Psoas muscle (tissue), 7 donors: ENCODE measurements at regions not wholly inside any gene's neighbourhood (a gene's known extent, or its start where the extent isn't known, plus 50 kb on each side); places are given as distances from the start of the nearest gene placed in this dataset.
"Not testable (repeated sequence)": the region's sequence is repeated elsewhere in the genome, so short reads cannot be mapped to it uniquely, and the experiment has no call there.

Experiments used
- ATAC-seq, 4 donors: fragments of 200-7000 bp; cut with Tn5 transposase; one replicate each; pipeline ENCODE4 v1.9.1; 2020; ENCODE audit warnings: moderate library complexity in 3 of 4, mild to moderate bottlenecking in 2 of 4
- DNase-seq, 2 donors: peaks; one replicate each; pipeline ENCODE4 v3.0.0-alpha.2; 2020
- H3K27ac ChIP-seq: fragments of 200-600 bp; one replicate; pipeline ENCODE4 v1.8.0; 2022
- H3K27me3 ChIP-seq, 3 donors: fragments of 200-600 bp in 1 of 3; one replicate each; pipeline versions ENCODE4 v1.6.1 to v1.8.0; 2013 to 2022; ENCODE audit warnings: low read length in 2 of 3, mild to moderate bottlenecking in 2 of 3, moderate library complexity in 1 of 3; ENCODE audit not compliant: insufficient read depth in 3 of 3
- H3K36me3 ChIP-seq, 2 donors: fragments of 200-600 bp in 1 of 2; one replicate each; pipeline versions ENCODE4 v1.6.1 to v1.8.0; 2013 to 2022; ENCODE audit warnings: low read depth in 1 of 2, mild to moderate bottlenecking in 1 of 2, moderate library complexity in 1 of 2; ENCODE audit not compliant: insufficient read depth in 1 of 2
- H3K4me1 ChIP-seq: fragments of 200-600 bp; one replicate; pipeline ENCODE4 v1.8.0; 2022
- H3K4me3 ChIP-seq: fragments of 200-600 bp; one replicate; pipeline ENCODE4 v1.8.0; 2022; ENCODE audit warnings: mild to moderate bottlenecking
- H3K9me3 ChIP-seq: fragments of 200-600 bp; one replicate; pipeline ENCODE4 v1.8.0; 2022
- WGBS, 3 donors: extraction: QIAGEN DNeasy Blood & Tissue Kit; methylation state at CpG; one replicate each; pipeline versions ENCODE4 v1.1.6 to v1.1.7; 2013; 5-methylcytosine and 5-hydroxymethylcytosine counted together
- intact Hi-C, 2 donors: fragments of 100-400 bp; cut with DNase I; formaldehyde crosslinking; loops; one replicate each; pipeline versions ENCODE4 v1.11.0 to v1.14.2; 2022
- TF ChIP-seq, protein P1 (sequence below): fragments of 200-600 bp; IDR thresholded peaks from one replicate; pipeline ENCODE4 v1.8.0; 2022; ENCODE audit warnings: antibody characterized with exemption
- donor health status: healthy with polysubstance abuse.
- donor health status: DM: no; HTN: no; CAD: no; lungs with moderate emphysema.
- donor health status: Bipolar disorder and iron deficiency.
- donor health status: healthy.
- donor health status: DM: yes; HTN: yes; CAD: no.
- donor health status: DM: no; HTN: no; CAD: no.
- donor health status: DM: yes; HTN: yes; CAD: no.

DNA sequence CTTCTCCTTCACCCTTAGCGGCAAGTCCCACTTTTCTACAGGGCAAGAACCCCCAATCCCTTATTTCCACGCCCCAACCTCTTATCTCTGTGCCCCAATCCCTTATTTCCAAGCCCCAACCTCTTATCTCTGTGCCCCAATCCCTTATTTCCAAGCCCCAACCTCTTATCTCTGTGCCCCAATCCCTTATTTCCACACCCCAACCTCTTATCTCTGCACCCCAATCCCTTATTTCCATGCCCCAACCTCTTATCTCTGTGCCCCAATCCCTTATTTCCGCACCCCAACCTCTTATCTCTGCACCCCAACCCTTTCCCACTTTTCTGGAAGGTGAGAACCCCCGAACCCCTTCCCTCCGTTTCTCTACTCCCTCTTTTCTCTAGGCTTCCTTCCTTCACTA lies 116.1 kb upstream of the GJE1 start:
- H3K27ac ChIP-seq, H3K4me1 ChIP-seq, H3K27me3 ChIP-seq, H3K4me3 ChIP-seq, intact Hi-C loops, ATAC-seq, H3K9me3 ChIP-seq, DNase-seq, H3K36me3 ChIP-seq: not testable (repeated sequence)
- WGBS, 3 donors, result 79 to 85% (median 83%) methylated on average over 4 to 5 of the region's 5 CpGs

- DNase-seq, ATAC-seq, H3K36me3 ChIP-seq, H3K9me3 ChIP-seq, H3K27me3 ChIP-seq, intact Hi-C loops, H3K27ac ChIP-seq, H3K4me3 ChIP-seq, H3K4me1 ChIP-seq: not testable (repeated sequence)
- WGBS, 3 donors, result 75 to 84% (median 83%) methylated on average over 2 of the region's 2 CpGs
These were observed 117.3 kb upstream of the GJE1 start for GRCh38 chr6:142015463-142015862.

DNA sequence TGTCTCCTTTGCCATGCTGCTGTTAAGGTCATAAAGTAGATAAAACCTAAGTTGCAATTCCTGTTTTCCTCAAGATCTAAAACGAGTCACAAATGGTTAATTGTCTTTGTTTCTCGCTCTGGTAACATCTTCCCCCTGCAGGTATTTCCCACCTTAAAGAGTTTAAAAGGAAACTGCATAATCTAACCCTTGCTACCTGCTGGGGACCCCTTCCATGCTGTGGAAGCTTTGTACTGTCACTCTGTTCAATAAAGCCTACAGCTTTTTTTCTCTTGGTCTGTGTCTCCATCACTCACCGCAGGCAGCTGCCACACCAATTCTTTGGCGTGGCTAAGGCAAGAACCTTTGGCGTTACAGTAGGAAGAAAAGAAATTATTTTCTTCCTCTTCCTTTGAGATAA lies 117.7 kb upstream of the GJE1 start:
- ATAC-seq (no peak), DNase-seq (no peak)
- TF ChIP-seq, protein P1, sequence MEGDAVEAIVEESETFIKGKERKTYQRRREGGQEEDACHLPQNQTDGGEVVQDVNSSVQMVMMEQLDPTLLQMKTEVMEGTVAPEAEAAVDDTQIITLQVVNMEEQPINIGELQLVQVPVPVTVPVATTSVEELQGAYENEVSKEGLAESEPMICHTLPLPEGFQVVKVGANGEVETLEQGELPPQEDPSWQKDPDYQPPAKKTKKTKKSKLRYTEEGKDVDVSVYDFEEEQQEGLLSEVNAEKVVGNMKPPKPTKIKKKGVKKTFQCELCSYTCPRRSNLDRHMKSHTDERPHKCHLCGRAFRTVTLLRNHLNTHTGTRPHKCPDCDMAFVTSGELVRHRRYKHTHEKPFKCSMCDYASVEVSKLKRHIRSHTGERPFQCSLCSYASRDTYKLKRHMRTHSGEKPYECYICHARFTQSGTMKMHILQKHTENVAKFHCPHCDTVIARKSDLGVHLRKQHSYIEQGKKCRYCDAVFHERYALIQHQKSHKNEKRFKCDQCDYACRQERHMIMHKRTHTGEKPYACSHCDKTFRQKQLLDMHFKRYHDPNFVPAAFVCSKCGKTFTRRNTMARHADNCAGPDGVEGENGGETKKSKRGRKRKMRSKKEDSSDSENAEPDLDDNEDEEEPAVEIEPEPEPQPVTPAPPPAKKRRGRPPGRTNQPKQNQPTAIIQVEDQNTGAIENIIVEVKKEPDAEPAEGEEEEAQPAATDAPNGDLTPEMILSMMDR, result no peak
- Histone ChIP-seq H3K4me3 (no peak overlapping the region), H3K27me3 (no peaks in the 10 kb centered on the region), H3K27ac (no peak overlapping the region), H3K9me3 (no peaks in the 10 kb centered on the region), H3K4me1 (no peaks in the 10 kb centered on the region), H3K36me3 (no peaks in the 10 kb centered on the region)
- intact Hi-C loops, result no loop called here
- WGBS, 3 donors, result 30 to 38% (median 31%) methylated on average over 5 of the region's 5 CpGs

GRCh38 chr6:142014515-142014914 lies 118.2 kb upstream of the GJE1 start:
- Histone ChIP-seq H3K36me3 (no peaks in the 10 kb centered on the region), H3K9me3 (no peaks in the 10 kb centered on the region), H3K27me3 (no peaks in the 10 kb centered on the region), H3K4me1 (no peaks in the 10 kb centered on the region), H3K27ac (no peak overlapping the region), H3K4me3 (no peak overlapping the region)
- ATAC-seq (no peak), DNase-seq (no peak)
- WGBS, 3 donors, result 7 to 13% (median 12%) methylated on average over 6 of the region's 6 CpGs
- TF ChIP-seq, protein P1, result no peak
- intact Hi-C loops, result no loop called here

DNA sequence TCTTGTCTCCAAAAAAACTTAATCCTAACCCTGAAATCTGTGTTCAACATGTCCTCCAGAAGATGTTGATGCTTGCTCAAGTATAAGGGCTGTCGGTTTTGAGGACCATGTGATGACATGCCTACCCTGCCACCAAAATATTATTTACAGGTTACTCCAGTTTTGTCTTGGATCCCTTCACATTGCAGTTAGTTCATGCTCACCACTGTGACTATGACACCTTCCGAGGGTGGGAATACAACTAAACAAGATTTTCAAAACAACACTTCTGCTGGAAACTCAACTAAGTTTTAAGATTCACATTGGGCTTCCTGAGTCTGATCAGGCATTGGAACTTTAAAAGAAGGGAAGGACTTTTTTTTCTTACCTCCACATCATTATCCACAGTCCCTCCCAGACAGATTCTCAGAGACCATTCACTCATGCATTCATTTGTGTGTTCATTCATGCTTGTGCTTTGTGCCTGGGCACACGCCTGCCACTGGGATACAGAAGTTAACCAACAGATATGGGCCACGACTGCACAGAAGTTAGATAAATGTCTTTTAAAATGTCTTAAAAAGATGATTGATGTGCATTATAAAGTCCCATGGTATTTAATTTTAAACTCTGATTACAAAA lies 118.7 kb upstream of the GJE1 start:
- no peak for ATAC-seq
- Histone ChIP-seq H3K27me3 (no peaks in the 10 kb centered on the region), H3K27ac (no peak overlapping the region), H3K4me1 (no peaks in the 10 kb centered on the region), H3K9me3 (no peaks in the 10 kb centered on the region), H3K4me3 (no peak overlapping the region), H3K36me3 (no peaks in the 10 kb centered on the region)
- WGBS, 3 donors, result 60 to 67% (median 63%) methylated on average over 4 of the region's 4 CpGs
- TF ChIP-seq, protein P1, result no peak
- intact Hi-C loops, result no loop called here
- DNase-seq, result no peak

- no peak for DNase-seq
- Histone ChIP-seq H3K9me3 (no peaks in the 10 kb centered on the region), H3K27ac (no peak overlapping the region), H3K4me3 (no peak overlapping the region), H3K36me3 (no peaks in the 10 kb centered on the region), H3K27me3 (no peaks in the 10 kb centered on the region), H3K4me1 (no peaks in the 10 kb centered on the region)
- intact Hi-C loops, result no loop called here
- TF ChIP-seq, protein P1, result no peak
- no peak for ATAC-seq
These were observed 119.4 kb upstream of the GJE1 start for GRCh38 chr6:142013287-142013686.
